Gastrocnemius medialis (tissue), 4 donors: ENCODE measurements at regions not wholly inside any gene's neighbourhood (a gene's known extent, or its start where the extent isn't known, plus 50 kb on each side); places are given as distances from the start of the nearest gene placed in this dataset.

ENCODE experiments used
- ATAC-seq, 2 donors: fragments of 150-250 bp; one replicate each; pipeline ENCODE4 v1.9.1; 2016
- DNase-seq, 2 donors: peaks; one replicate each; pipeline ENCODE4 v3.0.0-alpha.2; 2019
- H3K27ac ChIP-seq, 4 donors: fragments of 200-600 bp; sonication (generic); 1 replicate in 1 of 4; 2 replicates in 3 of 4; pipeline ENCODE4 v1.5.1; 2016 to 2018; ENCODE audit warnings: mild to moderate bottlenecking in 2 of 4, moderate library complexity in 1 of 4
- H3K27me3 ChIP-seq, 3 donors: fragments of 200-600 bp; sonication (generic) in 2 of 3; 1 replicate in 1 of 3; 2 replicates in 2 of 3; pipeline versions ENCODE4 v1.5.1 to v1.6.0; 2016 to 2019; ENCODE audit warnings: mild to moderate bottlenecking in 1 of 3, moderate library complexity in 1 of 3
- H3K36me3 ChIP-seq, 2 donors: fragments of 200-600 bp; sonication (generic) in 1 of 2; one replicate each; pipeline ENCODE4 v1.5.1; 2017 to 2018
- H3K4me1 ChIP-seq, 2 donors: fragments of 200-600 bp; sonication (generic) in 1 of 2; one replicate each; pipeline ENCODE4 v1.5.1; 2016 to 2017; ENCODE audit warnings: mild to moderate bottlenecking in 2 of 2
- H3K4me3 ChIP-seq, 4 donors: fragments of 200-600 bp; sonication (generic) in 3 of 4; 1 replicate in 1 of 4; 2 replicates in 3 of 4; pipeline ENCODE4 v1.5.1; 2016 to 2019; ENCODE audit warnings: mild to moderate bottlenecking in 2 of 4
- H3K9me3 ChIP-seq, 3 donors: fragments of 200-600 bp; sonication (generic) in 2 of 3; 1 replicate in 1 of 3; 2 replicates in 2 of 3; pipeline ENCODE4 v1.5.1; 2016 to 2019
- POLR2A ChIP-seq, 2 donors: fragments of 450-650 bp; IDR thresholded peaks; one replicate each; pipeline ENCODE4 v1.6.1; 2017; ENCODE audit warnings: antibody characterized with exemption in 2 of 2, mild to moderate bottlenecking in 2 of 2, moderate library complexity in 2 of 2
- in situ Hi-C, 4 donors: fragments of 200-750 bp; cut with MboI; loops; one replicate each; pipeline versions ENCODE4 v1.15.0 to v1.8.0; 2017; ENCODE audit warnings: low sequenced_read_pairs in 4 of 4
- intact Hi-C: fragments of 100-400 bp; cut with DNase I; formaldehyde crosslinking; loops from one replicate; pipeline ENCODE4 v1.15.1; 2023; ENCODE audit warnings: low total_unique reads
- TF ChIP-seq, protein P1 (sequence below), 5 experiments: fragments of 450-650 bp in 3 of 5; fragments of 200-600 bp in 2 of 5; sonication (generic) in 2 of 5; IDR thresholded peaks in 4 of 5; conservative IDR thresholded peaks in 1 of 5; 1 replicate in 4 of 5; 2 replicates in 1 of 5; pipeline ENCODE4 v1.5.1; 2016 to 2019; ENCODE audit warnings: antibody characterized with exemption in 5 of 5, mild to moderate bottlenecking in 3 of 5, moderate library complexity in 3 of 5

DNA sequence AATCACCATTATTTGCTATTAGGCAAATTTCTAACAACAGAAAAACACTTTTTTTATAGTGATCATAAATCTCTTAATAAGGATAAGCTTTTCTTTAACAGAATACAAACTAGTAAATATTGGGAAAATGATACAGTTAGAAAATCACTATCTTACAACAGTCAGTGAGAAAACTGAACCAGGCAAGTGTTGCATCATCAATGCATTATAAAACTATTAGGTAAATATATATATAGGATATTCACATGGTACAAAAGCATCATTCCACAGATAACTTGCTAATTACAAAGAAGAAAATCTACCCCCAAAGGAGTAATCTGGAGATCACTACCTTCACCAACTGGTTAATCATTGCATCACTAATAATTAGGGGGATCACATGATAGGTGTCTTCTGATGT lies 652.1 kb downstream of the HACE1 start:
- no peaks in the 10 kb centered on the region for H3K36me3 ChIP-seq
- TF ChIP-seq, protein P1, sequence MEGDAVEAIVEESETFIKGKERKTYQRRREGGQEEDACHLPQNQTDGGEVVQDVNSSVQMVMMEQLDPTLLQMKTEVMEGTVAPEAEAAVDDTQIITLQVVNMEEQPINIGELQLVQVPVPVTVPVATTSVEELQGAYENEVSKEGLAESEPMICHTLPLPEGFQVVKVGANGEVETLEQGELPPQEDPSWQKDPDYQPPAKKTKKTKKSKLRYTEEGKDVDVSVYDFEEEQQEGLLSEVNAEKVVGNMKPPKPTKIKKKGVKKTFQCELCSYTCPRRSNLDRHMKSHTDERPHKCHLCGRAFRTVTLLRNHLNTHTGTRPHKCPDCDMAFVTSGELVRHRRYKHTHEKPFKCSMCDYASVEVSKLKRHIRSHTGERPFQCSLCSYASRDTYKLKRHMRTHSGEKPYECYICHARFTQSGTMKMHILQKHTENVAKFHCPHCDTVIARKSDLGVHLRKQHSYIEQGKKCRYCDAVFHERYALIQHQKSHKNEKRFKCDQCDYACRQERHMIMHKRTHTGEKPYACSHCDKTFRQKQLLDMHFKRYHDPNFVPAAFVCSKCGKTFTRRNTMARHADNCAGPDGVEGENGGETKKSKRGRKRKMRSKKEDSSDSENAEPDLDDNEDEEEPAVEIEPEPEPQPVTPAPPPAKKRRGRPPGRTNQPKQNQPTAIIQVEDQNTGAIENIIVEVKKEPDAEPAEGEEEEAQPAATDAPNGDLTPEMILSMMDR (IDR thresholded peaks at IDR 0.05 in 4 of 5, conservative IDR thresholded peaks at IDR 0.05 in 1 of 5): no peak
- no peaks in the 10 kb centered on the region for H3K27me3 ChIP-seq
- H3K9me3 ChIP-seq: no peaks in the 10 kb centered on the region
- H3K4me3 ChIP-seq: no peak overlapping the region
- intact Hi-C loops (no loop called here), in situ Hi-C loops (no loop called here)
- no peaks in the 10 kb centered on the region for H3K4me1 ChIP-seq
- ATAC-seq (no peak), DNase-seq (no peak)
- no peak overlapping the region for H3K27ac ChIP-seq

DNA sequence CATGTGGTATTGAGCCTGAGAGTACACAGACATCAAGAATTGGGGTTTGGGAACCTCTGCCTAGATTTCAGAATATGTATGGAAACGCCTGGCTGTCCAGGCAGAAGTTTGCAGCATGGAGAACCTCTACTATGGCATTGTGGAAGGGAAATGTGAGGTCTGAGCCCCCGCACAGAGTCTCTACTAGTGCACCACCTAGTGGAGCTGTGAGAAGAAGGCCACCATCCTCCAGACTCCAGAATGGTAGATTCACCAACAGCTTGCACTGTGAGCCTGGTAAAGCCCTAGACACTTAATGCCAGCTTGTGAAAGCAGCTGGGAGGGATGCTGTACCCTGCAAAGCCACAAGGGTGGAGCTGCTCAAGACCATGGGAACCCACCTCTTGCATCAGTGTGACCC lies 658.2 kb downstream of the HACE1 start:
- TF ChIP-seq, protein P1 (IDR thresholded peaks at IDR 0.05 in 4 of 5, conservative IDR thresholded peaks at IDR 0.05 in 1 of 5): no peak
- no peak for TF ChIP-seq POLR2A (IDR thresholded peaks at IDR 0.05)
- no peak for DNase-seq
- H3K4me3 ChIP-seq: no peak overlapping the region
- H3K27ac ChIP-seq: no peak overlapping the region
- H3K27me3 ChIP-seq: no peaks in the 10 kb centered on the region
- in situ Hi-C loops (no loop called here), intact Hi-C loops (no loop called here)
- H3K9me3 ChIP-seq: no peaks in the 10 kb centered on the region
- no peaks in the 10 kb centered on the region for H3K36me3 ChIP-seq
- no peaks in the 10 kb centered on the region for H3K4me1 ChIP-seq
- ATAC-seq: no peak

DNA sequence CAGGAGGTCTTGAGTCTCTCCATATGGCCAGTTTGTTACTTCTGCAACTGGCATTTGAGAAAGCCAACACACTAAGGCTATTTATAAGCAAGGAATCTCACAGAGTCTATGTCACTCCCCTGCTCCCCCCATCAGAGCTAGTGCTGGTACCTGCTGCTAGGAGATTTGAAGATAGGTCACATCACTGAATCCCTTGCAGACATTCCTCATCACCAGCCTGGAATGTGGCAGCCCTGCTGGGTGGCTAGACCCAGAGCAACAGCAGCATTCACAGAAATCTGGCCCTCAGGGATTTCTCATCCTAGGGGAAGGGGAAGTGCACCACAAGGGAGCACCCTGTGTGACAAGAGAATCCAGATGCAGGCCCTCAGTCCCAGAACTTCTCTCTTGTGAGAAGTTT lies 672.1 kb downstream of the HACE1 start:
- no peaks in the 10 kb centered on the region for H3K9me3 ChIP-seq
- in situ Hi-C loops: no loop called here

DNA sequence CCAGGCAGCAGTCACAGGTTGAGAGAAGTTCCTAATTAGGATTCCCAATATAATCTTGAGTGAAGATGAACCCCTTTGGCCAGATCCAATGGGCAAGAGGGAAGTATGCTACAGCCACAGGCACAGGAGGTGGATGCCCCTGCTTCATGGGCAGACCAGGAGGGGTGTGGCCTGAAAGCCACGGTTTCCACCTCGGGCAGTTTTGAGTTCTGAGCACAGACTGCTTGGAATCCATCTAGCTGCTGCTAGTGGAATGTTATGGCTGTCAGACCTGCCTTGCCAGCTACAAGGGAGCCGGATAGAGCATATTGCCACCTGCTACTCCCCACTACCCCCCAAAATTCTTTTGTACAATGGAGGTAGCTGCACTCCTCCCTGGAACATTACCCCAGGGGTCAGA lies 672.9 kb downstream of the HACE1 start:
- Histone ChIP-seq H3K9me3 (no peaks in the 10 kb centered on the region), H3K4me3 (no peak overlapping the region), H3K4me1 (no peaks in the 10 kb centered on the region), H3K27me3 (no peaks in the 10 kb centered on the region), H3K36me3 (no peaks in the 10 kb centered on the region), H3K27ac (no peak overlapping the region)
- no peak for ATAC-seq
- no peak for DNase-seq
- in situ Hi-C loops: no loop called here
- intact Hi-C loops: no loop called here
- TF ChIP-seq, protein P1 (IDR thresholded peaks at IDR 0.05 in 4 of 5, conservative IDR thresholded peaks at IDR 0.05 in 1 of 5): no peak
- no peak for TF ChIP-seq POLR2A (IDR thresholded peaks at IDR 0.05)

More for the DNA sequence above, 672.1 kb downstream of the HACE1 start:
- ATAC-seq (no peak), DNase-seq (no peak)
- TF ChIP-seq, protein P1 (IDR thresholded peaks at IDR 0.05 in 4 of 5, conservative IDR thresholded peaks at IDR 0.05 in 1 of 5): no peak
- no peak for TF ChIP-seq POLR2A (IDR thresholded peaks at IDR 0.05)
- intact Hi-C loops: no loop called here
- H3K27me3 ChIP-seq: no peaks in the 10 kb centered on the region
- H3K36me3 ChIP-seq: no peaks in the 10 kb centered on the region
- H3K27ac ChIP-seq: no peak overlapping the region
- no peaks in the 10 kb centered on the region for H3K4me1 ChIP-seq
- no peak overlapping the region for H3K4me3 ChIP-seq

DNA sequence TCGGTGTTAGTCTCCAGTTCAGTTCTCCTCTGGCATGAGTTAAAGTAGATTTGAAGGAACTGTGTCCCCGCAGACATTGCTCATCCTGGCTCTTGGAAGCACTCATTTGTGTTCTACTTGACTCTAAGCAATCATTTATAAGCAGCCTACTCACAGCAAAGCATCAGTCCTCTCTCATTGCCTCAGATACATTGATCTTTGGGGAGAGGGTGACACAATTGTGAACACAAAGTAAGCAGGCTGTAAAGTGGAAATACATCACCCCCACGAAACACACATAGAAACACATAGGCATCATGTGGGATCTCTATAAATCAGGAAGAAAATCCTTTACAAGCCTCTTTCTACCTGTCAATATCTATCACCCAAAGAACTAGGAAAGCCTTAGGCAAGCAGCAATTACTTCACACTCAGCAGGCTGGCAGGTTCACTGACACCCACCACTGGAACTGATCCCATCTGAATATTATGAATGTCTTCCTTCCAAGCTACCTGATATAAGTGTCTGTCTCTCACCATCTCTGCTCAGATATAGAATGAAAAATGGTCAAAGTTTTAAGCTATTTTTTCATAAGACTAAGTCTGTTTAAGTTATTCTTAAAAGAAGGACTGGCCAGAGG lies 675.8 kb downstream of the HACE1 start:
- intact Hi-C loops: no loop called here
- in situ Hi-C loops: no loop called here
- H3K27me3 ChIP-seq: no peaks in the 10 kb centered on the region

More for the DNA sequence above, 675.8 kb downstream of the HACE1 start:
- TF ChIP-seq, protein P1 (IDR thresholded peaks at IDR 0.05 in 4 of 5, conservative IDR thresholded peaks at IDR 0.05 in 1 of 5): no peak
- no peak for TF ChIP-seq POLR2A (IDR thresholded peaks at IDR 0.05)
- H3K4me1 ChIP-seq: no peaks in the 10 kb centered on the region
- H3K9me3 ChIP-seq: no peaks in the 10 kb centered on the region
- no peaks in the 10 kb centered on the region for H3K36me3 ChIP-seq
- H3K27ac ChIP-seq: no peak overlapping the region
- no peak overlapping the region for H3K4me3 ChIP-seq
- no peak for ATAC-seq
- no peak for DNase-seq
